ENCODE measurements at regions not wholly inside any gene's neighbourhood (a gene's known extent, or its start where the extent isn't known, plus 50 kb on each side); places are given as distances from the start of the nearest gene placed in this dataset.

GRCh38 chr4:140236654-140237169 is 82.7 kb upstream of the MAML3 start:
- Histone ChIP-seq H3K9me3 (ENCODE audit: control insufficient read depth in 2 of 3, insufficient read depth in 1 of 3, low read length in 3 of 3) (no peaks in the 10 kb centered on the region), H3K36me3 (ENCODE audit: control insufficient read depth in 2 of 3, insufficient read depth in 3 of 3, low read length in 3 of 3) (no peaks in the 10 kb centered on the region), H3K27me3 (ENCODE audit: control insufficient read depth, insufficient read depth, low read length) (no peaks in the 10 kb centered on the region), H3K27ac (ENCODE audit: low read depth in 2 of 2, low read length in 2 of 2) (no peak overlapping the region), H3K9ac (ENCODE audit: low read length in 3 of 3) (no peak overlapping the region), H3K4me1 (ENCODE audit: control insufficient read depth in 2 of 3, insufficient read depth in 2 of 3, low read depth in 1 of 3, low read length in 3 of 3) (peaks cover 0 to 14% (median 6%) of the 10 kb centered on the region in 3 donors), H3K4me3 (ENCODE audit: low read length in 3 of 3) (no peak overlapping the region)
- FAIRE-seq (no peak), DNase-seq (peak in 1 of 5 donors; percentile 22)
- no peak for TF ChIP-seq CTCF (IDR thresholded peaks at IDR 0.05; ENCODE audit: borderline replicate concordance, extremely low read depth, insufficient read depth)
- intact Hi-C loops (cut with DNase I): no loop called here

DNA sequence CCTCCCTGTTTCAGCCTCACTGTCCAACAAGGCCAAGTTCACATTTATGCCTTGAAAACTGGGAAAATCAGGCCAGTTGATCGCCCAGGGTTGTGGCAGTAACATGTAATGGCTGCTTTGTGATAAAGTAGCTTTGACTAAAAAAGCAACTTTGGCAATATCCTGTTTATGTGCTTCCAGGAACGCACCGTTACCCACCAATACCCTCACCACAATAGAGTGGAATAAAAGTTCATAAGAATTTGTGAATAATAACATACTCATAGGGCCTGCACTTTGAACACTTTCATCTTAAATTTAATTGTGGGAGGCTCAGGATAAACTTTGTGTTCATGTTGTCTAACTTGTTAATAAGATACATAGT is 80.7 kb upstream of the MAML3 start:
- no peaks in the 10 kb centered on the region for H3K36me3 ChIP-seq (ENCODE audit: control insufficient read depth in 2 of 3, insufficient read depth in 3 of 3, low read length in 3 of 3)
- no peak overlapping the region for H3K27ac ChIP-seq (ENCODE audit: low read depth in 2 of 2, low read length in 2 of 2)
- peaks cover 0 to 14% (median 6%) of the 10 kb centered on the region in 3 donors for H3K4me1 ChIP-seq (ENCODE audit: control insufficient read depth in 2 of 3, insufficient read depth in 2 of 3, low read depth in 1 of 3, low read length in 3 of 3)
- no peak for TF ChIP-seq CTCF (IDR thresholded peaks at IDR 0.05; ENCODE audit: borderline replicate concordance, extremely low read depth, insufficient read depth)
- H3K27me3 ChIP-seq (ENCODE audit: control insufficient read depth, insufficient read depth, low read length): no peaks in the 10 kb centered on the region
- no peak overlapping the region for H3K4me3 ChIP-seq (ENCODE audit: low read length in 3 of 3)
- FAIRE-seq (no peak), DNase-seq (no peak)
- H3K9me3 ChIP-seq (ENCODE audit: control insufficient read depth in 2 of 3, insufficient read depth in 1 of 3, low read length in 3 of 3): no peaks in the 10 kb centered on the region
- no peak overlapping the region for H3K9ac ChIP-seq (ENCODE audit: low read length in 3 of 3)
- intact Hi-C loops (cut with DNase I): no loop called here

DNA sequence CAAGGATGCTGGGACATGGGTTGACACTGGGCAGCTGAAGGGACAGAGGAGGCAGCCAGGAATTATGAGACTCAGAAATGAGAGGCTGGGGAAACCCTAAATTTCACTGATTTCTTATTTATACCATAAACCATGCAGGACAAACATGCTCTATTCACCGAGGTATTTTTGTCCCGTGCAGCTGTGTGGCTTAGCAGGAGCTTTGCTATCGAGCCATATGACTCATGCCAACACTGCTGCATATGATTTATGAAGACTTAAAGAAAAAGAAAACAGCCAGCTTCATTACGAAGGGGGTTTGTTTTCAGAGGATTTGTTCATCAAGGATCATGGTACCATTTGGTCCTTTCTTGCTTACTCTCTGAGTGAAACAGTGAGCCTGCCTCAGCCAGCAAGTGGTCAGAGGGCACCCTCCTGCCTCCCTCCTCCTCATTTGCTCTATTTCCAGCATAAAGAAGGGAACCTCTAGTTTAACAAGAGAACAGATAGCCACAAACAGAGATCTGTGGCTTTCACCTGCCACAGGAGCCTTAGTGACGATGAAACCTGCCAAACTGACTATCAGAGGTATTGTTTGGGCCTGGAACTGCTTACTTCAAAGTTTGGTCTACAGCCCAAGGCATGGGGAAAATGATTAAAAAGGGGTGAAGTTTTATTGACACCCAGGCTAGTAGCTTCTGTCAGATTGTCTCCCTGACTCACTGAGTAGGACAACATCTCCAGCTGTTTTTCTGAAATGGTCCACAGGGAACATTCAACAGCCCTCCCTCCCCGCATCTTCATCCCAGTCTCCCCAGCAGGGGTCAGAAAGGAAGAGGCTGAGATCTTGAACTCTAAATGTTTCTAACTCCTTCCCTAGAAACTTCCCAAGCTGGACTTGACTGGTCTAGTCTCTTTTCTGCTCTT is 80.1 kb upstream of the MAML3 start:
- FAIRE-seq (no peak), DNase-seq (peak in 2 of 5 donors; percentile 47 to 49)
- no peak overlapping the region for H3K27ac ChIP-seq (ENCODE audit: low read depth in 2 of 2, low read length in 2 of 2)
- no peaks in the 10 kb centered on the region for H3K9me3 ChIP-seq (ENCODE audit: control insufficient read depth in 2 of 3, insufficient read depth in 1 of 3, low read length in 3 of 3)
- H3K4me3 ChIP-seq (ENCODE audit: low read length in 3 of 3): no peak overlapping the region
- peaks cover 0 to 14% (median 6%) of the 10 kb centered on the region in 3 donors for H3K4me1 ChIP-seq (ENCODE audit: control insufficient read depth in 2 of 3, insufficient read depth in 2 of 3, low read depth in 1 of 3, low read length in 3 of 3)
- intact Hi-C loops (cut with DNase I): no loop called here
- H3K27me3 ChIP-seq (ENCODE audit: control insufficient read depth, insufficient read depth, low read length): no peaks in the 10 kb centered on the region
- no peaks in the 10 kb centered on the region for H3K36me3 ChIP-seq (ENCODE audit: control insufficient read depth in 2 of 3, insufficient read depth in 3 of 3, low read length in 3 of 3)
- TF ChIP-seq CTCF (IDR thresholded peaks at IDR 0.05; ENCODE audit: borderline replicate concordance, extremely low read depth, insufficient read depth): no peak
- no peak overlapping the region for H3K9ac ChIP-seq (ENCODE audit: low read length in 3 of 3)
